ENCODE measurements at regions not wholly inside any gene's neighbourhood (a gene's known extent, or its start where the extent isn't known, plus 50 kb on each side); places are given as distances from the start of the nearest gene placed in this dataset.

GRCh38 chr15:52936489-52936888 lies 146.4 kb upstream of the ONECUT1 start:
- Histone ChIP-seq H3K4me3 (no peak overlapping the region), H3K4me2 (ENCODE audit: insufficient read depth, low read length) (no peak overlapping the region), H4K20me1 (replicated peaks; ENCODE audit: control insufficient read depth, insufficient read depth, low read length) (no peaks in the 10 kb centered on the region), H2AFZ (ENCODE audit: low read depth, low read length) (no peak overlapping the region), H3K9ac (ENCODE audit: insufficient read depth in 1 of 2, low read depth in 2 of 2, low read length in 2 of 2) (no peak overlapping the region), H3K27ac (ENCODE audit: extremely low read depth, low read depth, low read length) (no peak overlapping the region), H3K9me1 (ENCODE audit: control insufficient read depth, insufficient read depth, low read length) (no peaks in the 10 kb centered on the region), H3K4me1 (replicated peaks in 1 of 2; ENCODE audit: control insufficient read depth in 2 of 2, insufficient read depth in 2 of 2, low read length in 2 of 2) (no peaks in the 10 kb centered on the region), H3K79me2 (ENCODE audit: control insufficient read depth, insufficient read depth, low read length) (no peaks in the 10 kb centered on the region), H3K27me3 (ENCODE audit: control insufficient read depth in 2 of 2, insufficient read depth in 2 of 2, low read length in 2 of 2) (no peaks in the 10 kb centered on the region), H3K9me3 (replicated peaks; ENCODE audit: control insufficient read depth, insufficient read depth, low read depth, low read length) (no peaks in the 10 kb centered on the region), H3K36me3 (ENCODE audit: control insufficient read depth, insufficient read depth, low read length) (no peaks in the 10 kb centered on the region)
- in situ Hi-C loops (cut with MboI), result no loop called here
- ChIA-PET POLR2A (no interaction called here), CTCF (ENCODE audit: low intra/inter-chr PET ratio) (no interaction called here)
- no peak for FAIRE-seq
- WGBS (ENCODE audit: insufficient coverage, low coverage, missing lambda C conversion rate), result 0% methylated on average over 1 of the region's 1 CpG
- intact Hi-C loops (cut with micrococcal nuclease), result no loop called here
- ATAC-seq, result no peak
- TF ChIP-seq E4F1 (CRISPR knock-in tag; IDR thresholded peaks at IDR 0.05; ENCODE audit: borderline replicate concordance) (no peak), TCF3 (CRISPR knock-in tag; IDR thresholded peaks at IDR 0.05) (no peak), SMARCA5 (IDR thresholded peaks at IDR 0.05) (no peak), ETS2 (tag; IDR thresholded peaks at IDR 0.05; ENCODE audit: borderline replicate concordance, poor library complexity, severe bottlenecking) (no peak), ZNF143 (CRISPR knock-in tag; IDR thresholded peaks at IDR 0.05) (no peak), ZNF133 (CRISPR knock-in tag; IDR thresholded peaks at IDR 0.05) (no peak), ATF2 (CRISPR knock-in tag; IDR thresholded peaks at IDR 0.05) (no peak), PHB (CRISPR knock-in tag; IDR thresholded peaks at IDR 0.05) (no peak), NFATC3 (IDR thresholded peaks at IDR 0.05) (no peak), TRIM28 (IDR thresholded peaks at IDR 0.05) (no peak), TCF7 (IDR thresholded peaks at IDR 0.05; ENCODE audit: borderline replicate concordance) (no peak), HCFC1 (IDR thresholded peaks at IDR 0.05; ENCODE audit: low read depth, low read length) (no peak), SNRNP70 (optimal IDR thresholded peaks at IDR 0.05; ENCODE audit: low read depth, low read length) (no peak)
- no TSS peak for BruUV-seq (replicated peaks)
- DNase-seq (ENCODE audit: extremely low read depth in 1 of 4, low spot score in 3 of 4), result no peak
